PC-9 (cell line): ENCODE measurements at regions not wholly inside any gene's neighbourhood (a gene's known extent, or its start where the extent isn't known, plus 50 kb on each side); places are given as distances from the start of the nearest gene placed in this dataset.

Experiments
- EZH2 ChIP-seq: fragments of 200-600 bp; sonication (generic); IDR thresholded peaks from 2 replicates; pipeline ENCODE4 v1.8.0; 2017; ENCODE audit warnings: antibody characterized with exemption, low read depth
- TF ChIP-seq, protein P1 (sequence below): fragments of 200-600 bp; sonication (generic); conservative IDR thresholded peaks from 2 replicates; pipeline ENCODE4 v1.6.1; 2017; ENCODE audit warnings: mixed run types, antibody characterized with exemption, mild to moderate bottlenecking, moderate library complexity

GRCh38 chr2:10234013-10234306 lies 68.7 kb upstream of the HPCAL1 start:
- TF ChIP-seq, protein P1, sequence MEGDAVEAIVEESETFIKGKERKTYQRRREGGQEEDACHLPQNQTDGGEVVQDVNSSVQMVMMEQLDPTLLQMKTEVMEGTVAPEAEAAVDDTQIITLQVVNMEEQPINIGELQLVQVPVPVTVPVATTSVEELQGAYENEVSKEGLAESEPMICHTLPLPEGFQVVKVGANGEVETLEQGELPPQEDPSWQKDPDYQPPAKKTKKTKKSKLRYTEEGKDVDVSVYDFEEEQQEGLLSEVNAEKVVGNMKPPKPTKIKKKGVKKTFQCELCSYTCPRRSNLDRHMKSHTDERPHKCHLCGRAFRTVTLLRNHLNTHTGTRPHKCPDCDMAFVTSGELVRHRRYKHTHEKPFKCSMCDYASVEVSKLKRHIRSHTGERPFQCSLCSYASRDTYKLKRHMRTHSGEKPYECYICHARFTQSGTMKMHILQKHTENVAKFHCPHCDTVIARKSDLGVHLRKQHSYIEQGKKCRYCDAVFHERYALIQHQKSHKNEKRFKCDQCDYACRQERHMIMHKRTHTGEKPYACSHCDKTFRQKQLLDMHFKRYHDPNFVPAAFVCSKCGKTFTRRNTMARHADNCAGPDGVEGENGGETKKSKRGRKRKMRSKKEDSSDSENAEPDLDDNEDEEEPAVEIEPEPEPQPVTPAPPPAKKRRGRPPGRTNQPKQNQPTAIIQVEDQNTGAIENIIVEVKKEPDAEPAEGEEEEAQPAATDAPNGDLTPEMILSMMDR = no peak
- no peak for TF ChIP-seq EZH2
